ENCODE measurements at regions not wholly inside any gene's neighbourhood (a gene's known extent, or its start where the extent isn't known, plus 50 kb on each side); places are given as distances from the start of the nearest gene placed in this dataset.

GRCh38 chr4:114184901-114185300 lies 205.5 kb upstream of the ARSJ start:
- Mint-ChIP-seq H3K4me3 (no peak overlapping the region), H3K27me3 (no peaks in the 10 kb centered on the region), H3K36me3 (ENCODE audit: low read depth) (no peaks in the 10 kb centered on the region), H3K4me1 (no peaks in the 10 kb centered on the region), H3K27ac (no peak overlapping the region), H3K9me3 (peaks cover 10% of the 10 kb centered on the region)
- no peak for TF ChIP-seq CTCF (IDR thresholded peaks at IDR 0.05)
- no peak for DNase-seq
- ChIA-PET POLR2A (no interaction called here), CTCF (interaction anchor here (1.3 kb wide), 1 partner anchor 790 kb away, joined by 6 read pairs; no protein-coding TSS in a partner anchor)
- ATAC-seq (ENCODE audit: low read depth) = no peak
- intact Hi-C loops (cut with micrococcal nuclease) = loop anchor here (10.0 kb wide), 1 partner anchor 400 kb away; no protein-coding TSS in a partner anchor

GRCh38 chr4:114187592-114187991 lies 208.1 kb upstream of the ARSJ start:
- DNase-seq (no peak), ATAC-seq (ENCODE audit: low read depth) (no peak)
- intact Hi-C loops (cut with micrococcal nuclease) = loop anchor here (10.0 kb wide), 1 partner anchor 403 kb away; no protein-coding TSS in a partner anchor
- ChIA-PET CTCF (no interaction called here), POLR2A (no interaction called here)
- Mint-ChIP-seq H3K36me3 (ENCODE audit: low read depth) (no peaks in the 10 kb centered on the region), H3K4me1 (no peaks in the 10 kb centered on the region), H3K9me3 (peaks cover 5% of the 10 kb centered on the region), H3K27me3 (no peaks in the 10 kb centered on the region), H3K4me3 (no peak overlapping the region), H3K27ac (no peak overlapping the region)
- TF ChIP-seq CTCF (IDR thresholded peaks at IDR 0.05) = no peak

- no peak for TF ChIP-seq CTCF (IDR thresholded peaks at IDR 0.05)
- H3K27me3 Mint-ChIP-seq = no peaks in the 10 kb centered on the region
- ATAC-seq (ENCODE audit: low read depth) (no peak), DNase-seq (no peak)
- H3K9me3 Mint-ChIP-seq = no peaks in the 10 kb centered on the region
- H3K27ac Mint-ChIP-seq = no peak overlapping the region
- no peaks in the 10 kb centered on the region for H3K36me3 Mint-ChIP-seq (ENCODE audit: low read depth)
- ChIA-PET CTCF (no interaction called here), POLR2A (no interaction called here)
- intact Hi-C loops (cut with micrococcal nuclease) = no loop called here
- no peak overlapping the region for H3K4me3 Mint-ChIP-seq
- no peaks in the 10 kb centered on the region for H3K4me1 Mint-ChIP-seq
Measured at GRCh38 chr4:114191496-114191895, 212.0 kb upstream of the ARSJ start.

- H3K9me3 Mint-ChIP-seq = no peaks in the 10 kb centered on the region
- H3K4me3 Mint-ChIP-seq = no peak overlapping the region
- no peaks in the 10 kb centered on the region for H3K27me3 Mint-ChIP-seq
- ChIA-PET POLR2A (no interaction called here), CTCF (no interaction called here)
- no peak overlapping the region for H3K27ac Mint-ChIP-seq
- no peaks in the 10 kb centered on the region for H3K36me3 Mint-ChIP-seq (ENCODE audit: low read depth)
- intact Hi-C loops (cut with micrococcal nuclease) = no loop called here
- ATAC-seq (ENCODE audit: low read depth) (no peak), DNase-seq (no peak)
- no peak for TF ChIP-seq CTCF (IDR thresholded peaks at IDR 0.05)
- no peaks in the 10 kb centered on the region for H3K4me1 Mint-ChIP-seq
Measured at GRCh38 chr4:114192854-114193253, 213.4 kb upstream of the ARSJ start.

- Mint-ChIP-seq H3K9me3 (no peaks in the 10 kb centered on the region), H3K27ac (no peak overlapping the region), H3K36me3 (ENCODE audit: low read depth) (no peaks in the 10 kb centered on the region), H3K4me1 (no peaks in the 10 kb centered on the region), H3K27me3 (no peaks in the 10 kb centered on the region), H3K4me3 (no peak overlapping the region)
- ATAC-seq (ENCODE audit: low read depth) (no peak), DNase-seq (no peak)
- no peak for TF ChIP-seq CTCF (IDR thresholded peaks at IDR 0.05)
- POLR2A ChIA-PET = no interaction called here
- CTCF ChIA-PET = no interaction called here
- intact Hi-C loops (cut with micrococcal nuclease) = no loop called here
Measured at GRCh38 chr4:114193624-114194399, 214.4 kb upstream of the ARSJ start.
